ENCODE measurements at regions not wholly inside any gene's neighbourhood (a gene's known extent, or its start where the extent isn't known, plus 50 kb on each side); places are given as distances from the start of the nearest gene placed in this dataset.

DNA sequence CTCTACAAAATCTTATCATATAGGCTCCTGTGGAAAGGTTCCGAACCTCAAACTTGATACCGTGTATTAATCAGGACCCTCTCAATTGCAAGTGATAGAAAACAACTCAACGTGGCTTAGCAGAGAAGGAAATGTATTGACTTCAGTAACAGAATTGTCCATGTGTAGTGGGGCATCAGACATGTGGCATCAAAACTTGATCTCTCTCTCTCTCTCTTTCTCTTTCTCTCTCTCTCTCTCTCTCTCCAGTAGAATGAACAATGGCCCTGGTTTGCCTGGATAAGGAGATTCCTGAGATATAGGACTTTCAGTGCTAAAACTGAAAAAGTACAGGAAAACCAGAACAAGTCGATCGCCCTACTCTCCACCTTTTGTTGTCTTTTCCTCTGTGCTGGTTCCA lies 168.2 kb downstream of the DRD1 start:
- no peak overlapping the region for H3K4me3 ChIP-seq (ENCODE audit: control insufficient read depth, low read depth, low read length)
- TF ChIP-seq, protein P1, sequence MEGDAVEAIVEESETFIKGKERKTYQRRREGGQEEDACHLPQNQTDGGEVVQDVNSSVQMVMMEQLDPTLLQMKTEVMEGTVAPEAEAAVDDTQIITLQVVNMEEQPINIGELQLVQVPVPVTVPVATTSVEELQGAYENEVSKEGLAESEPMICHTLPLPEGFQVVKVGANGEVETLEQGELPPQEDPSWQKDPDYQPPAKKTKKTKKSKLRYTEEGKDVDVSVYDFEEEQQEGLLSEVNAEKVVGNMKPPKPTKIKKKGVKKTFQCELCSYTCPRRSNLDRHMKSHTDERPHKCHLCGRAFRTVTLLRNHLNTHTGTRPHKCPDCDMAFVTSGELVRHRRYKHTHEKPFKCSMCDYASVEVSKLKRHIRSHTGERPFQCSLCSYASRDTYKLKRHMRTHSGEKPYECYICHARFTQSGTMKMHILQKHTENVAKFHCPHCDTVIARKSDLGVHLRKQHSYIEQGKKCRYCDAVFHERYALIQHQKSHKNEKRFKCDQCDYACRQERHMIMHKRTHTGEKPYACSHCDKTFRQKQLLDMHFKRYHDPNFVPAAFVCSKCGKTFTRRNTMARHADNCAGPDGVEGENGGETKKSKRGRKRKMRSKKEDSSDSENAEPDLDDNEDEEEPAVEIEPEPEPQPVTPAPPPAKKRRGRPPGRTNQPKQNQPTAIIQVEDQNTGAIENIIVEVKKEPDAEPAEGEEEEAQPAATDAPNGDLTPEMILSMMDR (IDR thresholded peaks at IDR 0.05; ENCODE audit: control insufficient read depth, insufficient read depth, low read depth, low read length, missing control alignments) = no peak
- no peak for DNase-seq (ENCODE audit: low read depth)

DNA sequence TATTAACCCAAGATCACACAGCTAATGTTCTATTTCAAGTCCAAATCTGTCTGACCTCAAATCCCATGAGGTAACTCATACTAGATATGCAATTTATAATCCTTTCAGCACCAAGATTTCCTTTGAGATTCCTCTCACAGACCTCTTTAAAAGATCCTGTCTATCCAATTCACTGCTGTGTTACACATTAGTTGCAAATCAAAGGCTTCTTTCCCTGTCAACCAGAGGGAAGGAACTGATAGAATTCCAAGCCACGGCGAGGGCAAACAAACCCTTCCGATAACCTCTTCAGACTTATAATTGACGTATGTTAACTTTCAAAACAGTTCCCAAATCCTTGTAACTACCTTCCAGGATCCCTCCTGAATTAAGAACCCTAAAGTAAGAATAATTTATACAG lies 168.9 kb downstream of the DRD1 start:
- TF ChIP-seq, protein P1 (IDR thresholded peaks at IDR 0.05; ENCODE audit: control insufficient read depth, insufficient read depth, low read depth, low read length, missing control alignments) = no peak
- H3K4me3 ChIP-seq (ENCODE audit: control insufficient read depth, low read depth, low read length) = no peak overlapping the region
- no peak for DNase-seq (ENCODE audit: low read depth)

DNA sequence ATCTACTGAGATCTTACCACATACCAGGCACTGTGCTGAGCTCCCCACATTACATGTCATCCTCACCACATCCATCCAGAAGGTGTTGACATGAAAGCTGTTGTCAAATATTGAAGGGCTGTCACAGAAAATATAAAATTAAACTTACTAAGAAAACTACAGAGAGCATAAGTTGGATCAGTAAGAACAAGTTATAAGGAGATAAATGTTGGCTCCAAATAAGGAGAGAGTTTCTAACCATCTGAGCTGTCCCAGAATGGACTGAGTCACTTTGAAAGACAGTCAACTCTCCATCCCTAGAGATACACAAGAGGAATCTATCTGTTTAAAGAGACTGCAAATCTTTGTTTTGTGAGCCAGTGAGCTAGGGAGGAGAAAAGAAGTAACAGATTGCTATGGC lies 169.8 kb downstream of the DRD1 start:
- no peak overlapping the region for H3K4me3 ChIP-seq (ENCODE audit: control insufficient read depth, low read depth, low read length)
- DNase-seq (ENCODE audit: low read depth) = no peak
- TF ChIP-seq, protein P1 (IDR thresholded peaks at IDR 0.05; ENCODE audit: control insufficient read depth, insufficient read depth, low read depth, low read length, missing control alignments) = no peak

DNA sequence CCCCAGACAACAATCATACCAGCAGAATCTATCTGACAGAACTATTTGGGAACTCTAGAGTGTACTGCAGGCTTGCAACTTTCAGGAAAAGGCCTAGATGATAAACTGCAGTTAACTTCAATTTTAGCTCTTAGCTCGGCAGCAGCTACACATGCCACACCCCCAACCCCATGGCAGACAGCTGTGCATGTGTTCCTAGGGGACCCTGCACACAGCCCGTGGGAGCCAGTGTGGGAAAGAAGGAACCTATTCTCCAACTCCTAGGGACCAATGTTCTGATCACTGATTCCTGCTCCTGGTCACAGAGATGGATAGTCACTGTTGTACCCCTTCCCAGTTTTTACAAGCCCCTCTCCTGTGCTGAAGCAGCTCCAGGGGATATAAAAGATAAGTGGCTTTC lies 179.6 kb downstream of the DRD1 start:
- no peak for DNase-seq (ENCODE audit: low read depth)
- H3K4me3 ChIP-seq (ENCODE audit: control insufficient read depth, low read depth, low read length) = no peak overlapping the region
- TF ChIP-seq, protein P1 (IDR thresholded peaks at IDR 0.05; ENCODE audit: control insufficient read depth, insufficient read depth, low read depth, low read length, missing control alignments) = no peak

DNA sequence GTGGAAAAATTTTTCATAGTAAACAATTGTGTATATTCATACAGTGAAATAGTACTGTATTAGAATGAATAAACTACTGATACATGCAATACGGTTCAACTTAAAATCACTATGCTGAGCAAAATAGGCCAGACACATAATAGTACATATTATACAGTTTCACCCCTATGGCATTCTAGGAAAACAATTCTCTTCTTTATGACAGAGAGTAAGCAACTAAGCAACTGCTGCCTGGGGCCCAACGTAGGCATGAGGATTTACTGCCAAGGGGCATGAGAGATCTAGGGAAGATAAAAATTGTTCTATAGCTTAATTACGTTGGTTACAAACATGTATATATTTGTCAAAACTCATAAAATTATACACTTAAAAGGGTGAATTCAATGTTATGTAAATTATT lies 180.2 kb downstream of the DRD1 start:
- TF ChIP-seq, protein P1 (IDR thresholded peaks at IDR 0.05; ENCODE audit: control insufficient read depth, insufficient read depth, low read depth, low read length, missing control alignments) = no peak
- DNase-seq (ENCODE audit: low read depth) = no peak
- H3K4me3 ChIP-seq (ENCODE audit: control insufficient read depth, low read depth, low read length) = no peak overlapping the region

DNA sequence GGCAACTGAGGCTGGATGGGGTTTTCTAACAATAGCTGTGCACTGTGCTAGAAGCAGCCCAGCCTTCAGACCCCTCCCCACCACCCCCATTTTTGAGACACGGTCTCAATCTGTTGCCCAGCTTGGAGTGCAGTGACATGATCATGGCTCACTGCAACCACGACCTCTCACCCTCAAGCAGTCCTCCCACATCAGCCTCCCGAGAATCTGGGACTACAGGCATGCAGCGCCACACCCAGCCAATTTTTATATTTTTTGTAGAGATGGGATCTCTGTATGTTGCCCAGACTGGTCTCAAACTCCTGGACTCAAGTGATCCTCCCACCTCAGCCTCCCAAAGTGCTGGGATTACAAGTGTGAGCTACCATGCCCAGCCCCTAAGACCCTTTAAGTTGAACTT lies 182.5 kb downstream of the DRD1 start:
- no peak for DNase-seq (ENCODE audit: low read depth)
- H3K4me3 ChIP-seq (ENCODE audit: control insufficient read depth, low read depth, low read length) = no peak overlapping the region
- TF ChIP-seq, protein P1 (IDR thresholded peaks at IDR 0.05; ENCODE audit: control insufficient read depth, insufficient read depth, low read depth, low read length, missing control alignments) = no peak

DNA sequence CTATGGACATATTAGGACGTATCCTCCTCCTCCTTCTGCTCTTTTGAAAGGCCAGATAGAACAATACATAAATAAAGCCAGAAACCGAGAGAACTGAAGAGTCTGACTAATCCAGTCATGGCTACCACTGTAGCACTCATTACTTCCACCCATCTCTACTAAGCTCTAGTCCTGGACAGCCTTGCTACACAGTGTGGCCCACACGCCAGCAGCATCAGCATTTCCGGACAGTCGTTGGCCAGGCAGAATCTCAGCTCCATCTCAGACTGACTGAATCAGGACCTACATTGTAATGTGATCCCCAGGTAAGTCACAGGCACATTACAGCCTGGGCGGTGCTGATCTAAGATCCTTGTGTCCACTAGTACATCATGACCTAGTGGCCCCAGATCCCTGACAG lies 182.9 kb downstream of the DRD1 start:
- TF ChIP-seq, protein P1 (IDR thresholded peaks at IDR 0.05; ENCODE audit: control insufficient read depth, insufficient read depth, low read depth, low read length, missing control alignments) = no peak
- H3K4me3 ChIP-seq (ENCODE audit: control insufficient read depth, low read depth, low read length) = no peak overlapping the region
- no peak for DNase-seq (ENCODE audit: low read depth)

Data from AG09309 (cell line).